ENCODE measurements at regions not wholly inside any gene's neighbourhood (a gene's known extent, or its start where the extent isn't known, plus 50 kb on each side); places are given as distances from the start of the nearest gene placed in this dataset.
A peak's percentile ranks its signal among the peaks of the same experiment; 100 is the strongest.
"Not testable (repeated sequence)": the region's sequence is repeated elsewhere in the genome, so short reads cannot be mapped to it uniquely, and the experiment has no call there.

DNA sequence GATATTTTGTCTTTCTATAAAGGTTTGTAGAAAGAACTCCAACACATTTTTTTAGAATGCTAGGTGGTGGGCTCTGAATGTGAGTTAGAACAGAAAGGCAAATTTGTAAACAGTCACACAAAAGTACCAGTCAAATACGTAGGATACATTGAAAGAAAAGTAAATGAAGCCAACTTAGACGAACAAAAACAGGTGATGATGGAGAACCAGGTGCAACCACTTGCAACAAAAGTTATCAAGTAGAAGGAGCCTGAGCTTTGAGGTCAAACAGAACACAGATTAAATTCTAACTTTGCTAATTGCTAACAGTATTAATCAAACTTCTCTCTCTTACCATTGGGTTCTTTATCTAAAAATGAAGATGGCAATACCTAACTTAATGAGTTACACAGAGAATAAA is 62.7 kb upstream of the DAPP1 start:
- DNase-seq (ENCODE audit: low read depth), result no peak
- TF ChIP-seq, protein P1, sequence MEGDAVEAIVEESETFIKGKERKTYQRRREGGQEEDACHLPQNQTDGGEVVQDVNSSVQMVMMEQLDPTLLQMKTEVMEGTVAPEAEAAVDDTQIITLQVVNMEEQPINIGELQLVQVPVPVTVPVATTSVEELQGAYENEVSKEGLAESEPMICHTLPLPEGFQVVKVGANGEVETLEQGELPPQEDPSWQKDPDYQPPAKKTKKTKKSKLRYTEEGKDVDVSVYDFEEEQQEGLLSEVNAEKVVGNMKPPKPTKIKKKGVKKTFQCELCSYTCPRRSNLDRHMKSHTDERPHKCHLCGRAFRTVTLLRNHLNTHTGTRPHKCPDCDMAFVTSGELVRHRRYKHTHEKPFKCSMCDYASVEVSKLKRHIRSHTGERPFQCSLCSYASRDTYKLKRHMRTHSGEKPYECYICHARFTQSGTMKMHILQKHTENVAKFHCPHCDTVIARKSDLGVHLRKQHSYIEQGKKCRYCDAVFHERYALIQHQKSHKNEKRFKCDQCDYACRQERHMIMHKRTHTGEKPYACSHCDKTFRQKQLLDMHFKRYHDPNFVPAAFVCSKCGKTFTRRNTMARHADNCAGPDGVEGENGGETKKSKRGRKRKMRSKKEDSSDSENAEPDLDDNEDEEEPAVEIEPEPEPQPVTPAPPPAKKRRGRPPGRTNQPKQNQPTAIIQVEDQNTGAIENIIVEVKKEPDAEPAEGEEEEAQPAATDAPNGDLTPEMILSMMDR (IDR thresholded peaks at IDR 0.05; ENCODE audit: insufficient read depth, low read depth, low read length, missing control alignments), result no peak
- no peak overlapping the region for H3K4me3 ChIP-seq (ENCODE audit: low read depth, low read length)

- no peak overlapping the region for H3K4me3 ChIP-seq (ENCODE audit: low read depth, low read length)
- peak; percentile 5 for DNase-seq (ENCODE audit: low read depth)
- TF ChIP-seq, protein P1 (IDR thresholded peaks at IDR 0.05; ENCODE audit: insufficient read depth, low read depth, low read length, missing control alignments), result no peak
Measured at GRCh38 chr4:99749445-99750391, 66.9 kb upstream of the DAPP1 start.

DNA sequence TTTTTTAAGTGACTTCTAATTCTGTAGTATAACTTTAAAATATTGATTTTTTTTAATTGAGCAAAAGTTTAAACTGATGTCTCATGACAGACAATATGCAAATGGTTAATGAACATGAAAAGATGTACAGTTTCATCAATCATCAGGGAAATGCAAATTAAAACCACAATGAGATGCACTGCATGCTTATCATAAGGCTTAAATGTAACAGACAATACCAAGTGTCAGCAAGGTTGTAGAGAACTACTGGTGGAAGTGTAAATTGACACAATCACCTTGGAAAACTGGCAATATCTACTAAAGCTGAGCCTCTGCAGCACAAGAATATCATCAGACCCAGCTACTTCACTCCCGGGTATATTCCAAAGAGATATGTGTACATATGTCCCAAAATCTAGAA is 70.2 kb upstream of the DAPP1 start:
- no peak for DNase-seq (ENCODE audit: low read depth)
- no peak overlapping the region for H3K4me3 ChIP-seq (ENCODE audit: low read depth, low read length)
- TF ChIP-seq, protein P1 (IDR thresholded peaks at IDR 0.05; ENCODE audit: insufficient read depth, low read depth, low read length, missing control alignments), result no peak

GRCh38 chr4:99736846-99737245 is 79.2 kb upstream of the C4orf54 start:
- TF ChIP-seq, protein P1 (IDR thresholded peaks at IDR 0.05; ENCODE audit: insufficient read depth, low read depth, low read length, missing control alignments), result no peak
- DNase-seq (ENCODE audit: low read depth), result no peak

GRCh38 chr4:99735822-99736221 is 78.2 kb upstream of the C4orf54 start:
- no peak for DNase-seq (ENCODE audit: low read depth)
- H3K4me3 ChIP-seq (ENCODE audit: low read depth, low read length), result no peak overlapping the region
- TF ChIP-seq, protein P1 (IDR thresholded peaks at IDR 0.05; ENCODE audit: insufficient read depth, low read depth, low read length, missing control alignments), result no peak

More at GRCh38 chr4:99736846-99737245, 79.2 kb upstream of the C4orf54 start:
- H3K4me3 ChIP-seq (ENCODE audit: low read depth, low read length), result no peak overlapping the region

DNA sequence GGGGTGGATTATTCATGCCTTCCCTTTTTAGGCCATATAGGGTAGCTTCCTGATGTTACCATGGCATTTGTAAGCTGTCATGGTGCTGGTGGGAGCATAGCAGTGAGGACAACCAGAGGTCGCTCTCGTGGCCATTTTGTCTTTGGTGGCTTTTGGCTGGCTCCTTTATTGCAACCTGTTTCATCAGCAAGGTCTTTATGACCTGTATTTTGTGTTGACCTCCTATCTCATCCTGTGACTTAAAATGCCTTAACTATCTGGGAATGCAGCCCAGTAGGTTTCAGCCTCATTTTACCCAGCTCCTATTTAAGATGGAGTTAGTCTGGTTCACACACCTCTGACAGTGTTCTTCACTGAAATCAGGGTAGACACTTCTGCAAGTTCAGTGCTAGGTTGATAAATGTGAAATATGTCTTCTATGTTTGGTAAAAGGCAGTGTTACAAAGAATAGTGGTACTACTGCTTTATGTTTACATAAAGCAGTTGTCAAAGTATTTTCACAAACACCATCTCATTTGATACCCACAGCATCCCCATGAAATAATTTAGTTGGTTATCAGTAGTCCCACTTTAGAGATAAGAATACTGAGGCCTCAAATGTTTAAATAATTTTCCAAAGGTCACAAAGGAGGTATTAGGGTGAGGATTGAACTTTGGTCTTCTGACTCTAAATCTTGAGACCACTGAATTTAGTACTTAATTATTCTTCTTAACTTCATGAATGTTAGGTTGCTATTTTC is 77.1 kb upstream of the C4orf54 start:
- TF ChIP-seq, protein P1 (IDR thresholded peaks at IDR 0.05; ENCODE audit: insufficient read depth, low read depth, low read length, missing control alignments), result no peak
- H3K4me3 ChIP-seq (ENCODE audit: low read depth, low read length), result no peak overlapping the region
- DNase-seq (ENCODE audit: low read depth), result no peak

GRCh38 chr4:99733455-99733854 is 75.8 kb upstream of the C4orf54 start:
- H3K4me3 ChIP-seq (ENCODE audit: low read depth, low read length), result not testable (repeated sequence)

More at GRCh38 chr4:99733455-99733854, 75.8 kb upstream of the C4orf54 start:
- DNase-seq (ENCODE audit: low read depth), result not testable (repeated sequence)
